H9 (cell line): ENCODE measurements at regions not wholly inside any gene's neighbourhood (a gene's known extent, or its start where the extent isn't known, plus 50 kb on each side); places are given as distances from the start of the nearest gene placed in this dataset.

Source experiments
- DNase-seq: peaks from one replicate; pipeline ENCODE4 v3.0.0-alpha.2; 2017
- H2AFZ ChIP-seq: one replicate; pipeline ENCODE4 v1.6.1; 2013; ENCODE audit warnings: mild to moderate bottlenecking, low read length, control low read depth, moderate library complexity
- H2AK5ac ChIP-seq: 2 replicates; pipeline ENCODE4 v1.6.1; 2013; ENCODE audit warnings: low read length, control low read depth, mixed read lengths; ENCODE audit not compliant: insufficient read length
- H2BK120ac ChIP-seq: one replicate; pipeline ENCODE4 v1.6.1; 2013; ENCODE audit warnings: low read depth, mild to moderate bottlenecking, low read length, control low read depth, inconsistent platforms; ENCODE audit not compliant: poor library complexity, severe bottlenecking
- H2BK12ac ChIP-seq: 2 replicates; pipeline ENCODE4 v1.6.1; 2013; ENCODE audit warnings: low read length, control low read depth, mixed read lengths, low read depth; ENCODE audit not compliant: insufficient read length
- H2BK15ac ChIP-seq: 2 replicates; pipeline ENCODE4 v1.6.1; 2013; ENCODE audit warnings: low read depth, low read length, control low read depth
- H2BK20ac ChIP-seq: one replicate; pipeline ENCODE4 v1.6.1; 2013; ENCODE audit warnings: low read depth, mild to moderate bottlenecking, low read length, control low read depth, inconsistent platforms; ENCODE audit not compliant: poor library complexity, severe bottlenecking
- H2BK5ac ChIP-seq: 2 replicates; pipeline ENCODE4 v1.6.1; 2013; ENCODE audit warnings: low read length, control low read depth, mixed read lengths; ENCODE audit not compliant: insufficient read length
- H3K14ac ChIP-seq: 2 replicates; pipeline ENCODE4 v1.6.1; 2013; ENCODE audit warnings: low read length, control low read depth; ENCODE audit not compliant: insufficient read depth
- H3K18ac ChIP-seq: 2 replicates; pipeline ENCODE4 v1.6.1; 2013; ENCODE audit warnings: low read depth, mild to moderate bottlenecking, mixed read lengths, low read length, control low read depth; ENCODE audit not compliant: insufficient read length
- H3K23ac ChIP-seq: 2 replicates; pipeline ENCODE4 v1.6.1; 2013; ENCODE audit warnings: low read length, control low read depth, mixed read lengths, low read depth; ENCODE audit not compliant: insufficient read length
- H3K23me2 ChIP-seq: 2 replicates; pipeline ENCODE4 v1.6.1; 2013; ENCODE audit warnings: low read depth, mild to moderate bottlenecking, mixed read lengths, low read length, control low read depth; ENCODE audit not compliant: insufficient read length, poor library complexity, severe bottlenecking
- H3K27ac ChIP-seq: 2 replicates; pipeline ENCODE4 v1.5.1; 2013; ENCODE audit warnings: low read length, control low read depth, mixed read lengths, low read depth; ENCODE audit not compliant: insufficient read length
- H3K27me3 ChIP-seq: 2 replicates; pipeline ENCODE4 v1.6.1; 2013; ENCODE audit warnings: low read length, control low read depth, inconsistent platforms; ENCODE audit not compliant: insufficient read depth
- H3K4ac ChIP-seq: 2 replicates; pipeline ENCODE4 v1.6.1; 2013; ENCODE audit warnings: low read depth, mild to moderate bottlenecking, control low read depth, inconsistent platforms, low read length, moderate library complexity
- H3K4me1 ChIP-seq: 2 replicates; pipeline ENCODE4 v1.6.1; 2013; ENCODE audit warnings: low read length, control low read depth, inconsistent platforms; ENCODE audit not compliant: insufficient read depth
- H3K4me2 ChIP-seq: 2 replicates; pipeline ENCODE4 v1.6.1; 2013; ENCODE audit warnings: low read length, control low read depth, mixed read lengths; ENCODE audit not compliant: insufficient read length, insufficient read depth
- H3K56ac ChIP-seq: 2 replicates; pipeline ENCODE4 v1.6.1; 2013; ENCODE audit warnings: low read depth, mild to moderate bottlenecking, mixed read lengths, low read length, control low read depth; ENCODE audit not compliant: insufficient read length
- H3K79me1 ChIP-seq: 2 replicates; pipeline ENCODE4 v1.6.1; 2013; ENCODE audit warnings: low read depth, mild to moderate bottlenecking, moderate library complexity, low read length, control low read depth, inconsistent platforms; ENCODE audit not compliant: insufficient read depth, poor library complexity, severe bottlenecking
- H3K79me2 ChIP-seq: 2 replicates; pipeline ENCODE4 v1.6.1; 2013; ENCODE audit warnings: low read length, control low read depth, inconsistent platforms; ENCODE audit not compliant: insufficient read depth
- H3K9ac ChIP-seq: 2 replicates; pipeline ENCODE4 v1.6.1; 2013; ENCODE audit warnings: low read length, control low read depth, mixed read lengths; ENCODE audit not compliant: insufficient read length; ENCODE audit errors: extremely low read depth
- H3K9me3 ChIP-seq: one replicate; pipeline ENCODE4 v1.6.1; 2013; ENCODE audit warnings: low read depth, low read length, inconsistent platforms; ENCODE audit not compliant: control insufficient read depth
- H3T11ph ChIP-seq: one replicate; pipeline ENCODE4 v1.6.1; 2013; ENCODE audit warnings: mild to moderate bottlenecking, low read length, control low read depth, inconsistent platforms
- H4K20me1 ChIP-seq: one replicate; pipeline ENCODE4 v1.6.1; 2013; ENCODE audit not compliant: control insufficient read depth, insufficient read length, insufficient read depth
- H4K5ac ChIP-seq: 2 replicates; pipeline ENCODE4 v1.6.1; 2013; ENCODE audit warnings: low read depth, mild to moderate bottlenecking, mixed read lengths, low read length, control low read depth; ENCODE audit not compliant: insufficient read length
- H4K8ac ChIP-seq: replicated peaks from 2 replicates; pipeline ENCODE4 v1.6.1; 2013; ENCODE audit warnings: low read length, control low read depth, mixed read lengths, low read depth; ENCODE audit not compliant: insufficient read length
- H4K91ac ChIP-seq: 2 replicates; pipeline ENCODE4 v1.6.1; 2013; ENCODE audit warnings: low read depth, mild to moderate bottlenecking, moderate library complexity, mixed read lengths, low read length, control low read depth; ENCODE audit not compliant: insufficient read length
- H3K27ac Mint-ChIP-seq, 3 experiments: 2 replicates in 2 of 3; 3 replicates in 1 of 3; pipeline ENCODE4 v1.8.0; 2020 to 2021; ENCODE audit warnings: mixed read lengths in 3 of 3, mild to moderate bottlenecking in 1 of 3, moderate library complexity in 1 of 3
- H3K27me3 Mint-ChIP-seq: 2 replicates; pipeline ENCODE4 v1.8.0; 2021; ENCODE audit warnings: low read depth, mild to moderate bottlenecking, moderate library complexity, mixed read lengths
- H3K36me3 Mint-ChIP-seq, 3 experiments: 2 replicates in 2 of 3; 3 replicates in 1 of 3; pipeline ENCODE4 v1.8.0; 2020 to 2021; ENCODE audit warnings: low read depth in 3 of 3, mixed read lengths in 3 of 3; ENCODE audit not compliant: insufficient read depth in 1 of 3
- H3K4me1 Mint-ChIP-seq, 2 experiments: 2 replicates each; pipeline ENCODE4 v1.8.0; 2020; ENCODE audit warnings: mixed read lengths in 2 of 2
- H3K4me3 Mint-ChIP-seq, 2 experiments: 2 replicates in 1 of 2; 3 replicates in 1 of 2; pipeline ENCODE4 v1.8.0; 2020 to 2021; ENCODE audit warnings: mild to moderate bottlenecking in 2 of 2, mixed read lengths in 2 of 2, moderate library complexity in 1 of 2
- H3K9me3 Mint-ChIP-seq, 2 experiments: 2 replicates in 1 of 2; 3 replicates in 1 of 2; pipeline ENCODE4 v1.8.0; 2020; ENCODE audit warnings: mild to moderate bottlenecking in 2 of 2, mixed read lengths in 2 of 2, moderate library complexity in 1 of 2
- CTCF ChIP-seq: fragments of 200-600 bp; sonication (generic); conservative IDR thresholded peaks from 3 replicates; pipeline ENCODE4 v1.8.0; 2021; ENCODE audit warnings: antibody characterized with exemption, mild to moderate bottlenecking
- WGBS: extraction: QIAGEN DNeasy Blood & Tissue Kit; methylation state at CpG from one replicate; pipeline ENCODE4 v1.1.7; 2013; ENCODE audit warnings: missing lambda C conversion rate, low lambda C conversion rate, mixed read lengths; ENCODE audit not compliant: insufficient read length; ENCODE audit errors: extremely low coverage; 5-methylcytosine and 5-hydroxymethylcytosine counted together

- Mint-ChIP-seq H3K36me3 (no peaks in the 10 kb centered on the region; a peak in 1 of 7 replicates), H3K27me3 (no peaks in the 10 kb centered on the region), H3K4me3 (no peak overlapping the region), H3K4me1 (no peaks in the 10 kb centered on the region), H3K9me3 (no peaks in the 10 kb centered on the region), H3K27ac (no peak overlapping the region)
- Histone ChIP-seq H3K79me1 (no peaks in the 10 kb centered on the region), H3K4me1 (no peaks in the 10 kb centered on the region), H2BK120ac (no peak overlapping the region), H3K23ac (no peak overlapping the region), H3K23me2 (no peaks in the 10 kb centered on the region), H3K9me3 (no peaks in the 10 kb centered on the region), H2AFZ (no peak overlapping the region), H3K18ac (no peak overlapping the region), H3T11ph (no peak overlapping the region), H2AK5ac (no peak overlapping the region), H2BK15ac (no peak overlapping the region), H3K4ac (no peak overlapping the region), H3K56ac (no peak overlapping the region), H2BK20ac (no peak overlapping the region), H3K9ac (no peak overlapping the region), H3K14ac (no peak overlapping the region), H4K8ac (no peak overlapping the region), H3K79me2 (no peaks in the 10 kb centered on the region), H3K27me3 (no peaks in the 10 kb centered on the region), H2BK5ac (no peak overlapping the region), H2BK12ac (no peak overlapping the region), H3K4me2 (no peak overlapping the region), H3K27ac (no peak overlapping the region), H4K5ac (no peak overlapping the region), H4K91ac (no peak overlapping the region), H4K20me1 (no peaks in the 10 kb centered on the region)
- WGBS: no CpG with 5 or more reads among the region's 5 CpGs
- TF ChIP-seq CTCF: no peak
- no peak for DNase-seq
Measured at GRCh38 chr2:166814335-166814734, 73.9 kb upstream of the XIRP2 start.
